GM23338 (cell line): ENCODE measurements at regions not wholly inside any gene's neighbourhood (a gene's known extent, or its start where the extent isn't known, plus 50 kb on each side); places are given as distances from the start of the nearest gene placed in this dataset.

ENCODE experiments used
- ATAC-seq: fragments of 200-7000 bp; cut with Tn5 transposase; 3 replicates; pipeline ENCODE4 v1.9.1; 2020
- DNase-seq: peaks from one replicate; pipeline ENCODE4 v3.0.0-alpha.2; 2015; ENCODE audit warnings: low spot score
- H2AFZ ChIP-seq: fragments of 200-600 bp; sonication (generic); 2 replicates; pipeline ENCODE4 v1.8.0; 2016; ENCODE audit warnings: antibody characterized with exemption, mild to moderate bottlenecking, moderate library complexity
- H3F3A ChIP-seq: fragments of 200-600 bp; sonication (generic); replicated peaks from 2 replicates; pipeline ENCODE4 v1.8.0; 2017; ENCODE audit warnings: antibody characterized with exemption, mixed run types, low read depth
- H3K27ac ChIP-seq: fragments of 200-600 bp; sonication (generic); 2 replicates; pipeline ENCODE4 v1.6.1; 2016; ENCODE audit warnings: low read depth
- H3K27me3 ChIP-seq: fragments of 200-600 bp; sonication (generic); 2 replicates; pipeline ENCODE4 v1.8.0; 2016; ENCODE audit warnings: mild to moderate bottlenecking, mixed run types, moderate library complexity; ENCODE audit not compliant: insufficient read depth
- H3K36me3 ChIP-seq: fragments of 200-600 bp; sonication (generic); 2 replicates; pipeline ENCODE4 v1.8.0; 2016; ENCODE audit warnings: mild to moderate bottlenecking; ENCODE audit not compliant: insufficient read depth
- H3K4me1 ChIP-seq: fragments of 200-600 bp; sonication (generic); 2 replicates; pipeline ENCODE4 v1.8.0; 2016; ENCODE audit warnings: mild to moderate bottlenecking, moderate library complexity; ENCODE audit not compliant: insufficient read depth
- H3K4me2 ChIP-seq: fragments of 200-600 bp; sonication (generic); 2 replicates; pipeline ENCODE4 v1.7.1; 2017; ENCODE audit warnings: mixed run types
- H3K4me3 ChIP-seq: fragments of 200-600 bp; sonication (generic); 2 replicates; pipeline ENCODE4 v1.6.1; 2016; ENCODE audit warnings: mixed run types
- H3K79me2 ChIP-seq: fragments of 200-600 bp; sonication (generic); replicated peaks from 2 replicates; pipeline ENCODE4 v1.8.0; 2017; ENCODE audit warnings: mild to moderate bottlenecking; ENCODE audit not compliant: insufficient read depth
- H3K9me2 ChIP-seq: fragments of 200-600 bp; sonication (generic); 2 replicates; pipeline ENCODE4 v1.8.0; 2017; ENCODE audit not compliant: insufficient read depth
- H4K20me1 ChIP-seq: fragments of 200-600 bp; sonication (generic); replicated peaks from 2 replicates; pipeline ENCODE4 v1.8.0; 2017; ENCODE audit warnings: mild to moderate bottlenecking; ENCODE audit not compliant: insufficient read depth
- H3K27ac Mint-ChIP-seq: 2 replicates; pipeline ENCODE4 v1.8.0; 2020; ENCODE audit warnings: inconsistent platforms, mild to moderate bottlenecking, moderate library complexity, mixed read lengths
- H3K27me3 Mint-ChIP-seq: 3 replicates; pipeline ENCODE4 v1.8.0; 2022; ENCODE audit warnings: low read depth, mild to moderate bottlenecking, moderate library complexity, mixed read lengths, inconsistent platforms; ENCODE audit not compliant: insufficient read depth, poor library complexity
- H3K36me3 Mint-ChIP-seq: 3 replicates; pipeline ENCODE4 v1.8.0; 2021; ENCODE audit warnings: low read depth, mild to moderate bottlenecking, inconsistent platforms, moderate library complexity, mixed read lengths
- H3K4me1 Mint-ChIP-seq: 3 replicates; pipeline ENCODE4 v1.8.0; 2020; ENCODE audit warnings: mild to moderate bottlenecking, inconsistent platforms, mixed read lengths
- H3K4me3 Mint-ChIP-seq: 3 replicates; pipeline ENCODE4 v1.8.0; 2021; ENCODE audit warnings: moderate library complexity, mild to moderate bottlenecking, inconsistent platforms, mixed read lengths
- H3K9me3 Mint-ChIP-seq: 3 replicates; pipeline ENCODE4 v1.8.0; 2020; ENCODE audit warnings: moderate library complexity, mild to moderate bottlenecking, inconsistent platforms, mixed read lengths
- CREB1 ChIP-seq: fragments of 250-450 bp; sonication (Bioruptor Pico); IDR thresholded peaks from 2 replicates; pipeline ENCODE4 v1.5.0; 2020; ENCODE audit warnings: low read depth, mild to moderate bottlenecking, moderate library complexity
- EZH2 ChIP-seq: fragments of 200-600 bp; sonication (generic); IDR thresholded peaks from one replicate; pipeline ENCODE4 v1.8.0; 2017; ENCODE audit warnings: antibody characterized with exemption, mild to moderate bottlenecking, low read depth; ENCODE audit not compliant: unreplicated experiment
- EZH2phosphoT487 ChIP-seq: fragments of 200-600 bp; sonication (generic); IDR thresholded peaks from one replicate; pipeline ENCODE4 v1.8.1; 2018; ENCODE audit warnings: antibody characterized with exemption; ENCODE audit not compliant: unreplicated experiment
- JUNB ChIP-seq: IDR thresholded peaks from one replicate; pipeline ENCODE4 v1.6.1; 2016; ENCODE audit warnings: antibody characterized with exemption; ENCODE audit not compliant: unreplicated experiment
- NANOG ChIP-seq: IDR thresholded peaks from 2 replicates; pipeline ENCODE4 v1.6.1; 2016; ENCODE audit warnings: antibody characterized with exemption, borderline replicate concordance
- POLR2AphosphoS5 ChIP-seq: IDR thresholded peaks from 2 replicates; pipeline ENCODE4 v1.6.1; 2016; ENCODE audit warnings: antibody characterized with exemption, low read depth
- STAT1 ChIP-seq: IDR thresholded peaks from one replicate; pipeline ENCODE4 v1.6.1; 2016; ENCODE audit warnings: antibody characterized with exemption; ENCODE audit not compliant: unreplicated experiment
- ZNF114 ChIP-seq: fragments of 250-450 bp; sonication (Bioruptor Pico); IDR thresholded peaks from 2 replicates; pipeline ENCODE4 v1.5.0; 2020; ENCODE audit warnings: mild to moderate bottlenecking, moderate library complexity
- ZNF331 ChIP-seq: fragments of 250-450 bp; sonication (Bioruptor Pico); IDR thresholded peaks from 2 replicates; pipeline ENCODE4 v1.5.0; 2020; ENCODE audit warnings: low read depth, mild to moderate bottlenecking, moderate library complexity
- TF ChIP-seq, protein P1 (sequence below), 2 experiments: fragments of 200-600 bp in 1 of 2; sonication (generic) in 1 of 2; conservative IDR thresholded peaks; 2 replicates each; pipeline versions ENCODE4 v1.5.1 to v1.6.1; 2016 to 2017; ENCODE audit warnings: antibody characterized with exemption in 2 of 2, low read depth in 2 of 2, mild to moderate bottlenecking in 2 of 2, moderate library complexity in 1 of 2
- TF ChIP-seq, protein P2 (sequence below): IDR thresholded peaks from 2 replicates; pipeline ENCODE4 v1.6.1; 2016; ENCODE audit warnings: antibody characterized with exemption
- TF ChIP-seq, protein P3 (sequence below): fragments of 250-450 bp; sonication (Bioruptor Pico); IDR thresholded peaks from 2 replicates; pipeline ENCODE4 v1.5.0; 2020; ENCODE audit warnings: mild to moderate bottlenecking, moderate library complexity
- TF ChIP-seq, protein P4 (sequence below): IDR thresholded peaks from one replicate; pipeline ENCODE4 v1.6.1; 2018; ENCODE audit warnings: antibody characterized with exemption; ENCODE audit not compliant: unreplicated experiment

DNA sequence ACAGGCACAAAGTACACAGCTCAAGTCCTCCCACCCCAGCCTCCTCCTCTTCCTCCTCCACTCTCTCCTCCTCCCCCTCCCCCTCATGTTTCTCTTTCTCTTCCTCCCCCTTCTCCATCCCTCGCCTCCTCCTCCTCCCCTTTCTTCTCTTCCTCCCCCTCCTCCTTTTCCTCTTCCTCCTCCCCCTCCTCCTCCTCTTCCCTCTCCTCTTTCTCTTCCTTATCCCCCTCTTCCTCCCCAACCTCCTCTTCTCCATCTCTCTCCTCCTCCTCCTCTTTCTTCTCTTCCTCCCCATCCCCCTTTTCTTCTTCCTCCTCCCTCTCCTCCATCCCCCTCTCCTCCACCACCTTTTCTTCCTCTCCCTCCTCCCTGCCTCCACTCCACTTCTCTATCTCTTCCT, 276.3 kb upstream of the TSHZ3 start:
- H2AFZ ChIP-seq, result no peak overlapping the region
- Mint-ChIP-seq H3K36me3 (no peaks in the 10 kb centered on the region), H3K4me3 (no peak overlapping the region), H3K27me3 (peaks cover 2% of the 10 kb centered on the region), H3K9me3 (peaks cover 5% of the 10 kb centered on the region; the same call in 2 of the 3 replicates), H3K27ac (no peak overlapping the region), H3K4me1 (peaks cover 20% of the 10 kb centered on the region)
- no peaks in the 10 kb centered on the region for H4K20me1 ChIP-seq
- ATAC-seq (no peak), DNase-seq (no peak)
- H3K4me1 ChIP-seq, result peaks cover 4% of the 10 kb centered on the region
- no peak overlapping the region for H3K4me2 ChIP-seq
- no peaks in the 10 kb centered on the region for H3F3A ChIP-seq
- H3K27me3 ChIP-seq, result no peaks in the 10 kb centered on the region
- no peaks in the 10 kb centered on the region for H3K36me3 ChIP-seq
- H3K4me3 ChIP-seq, result no peak overlapping the region
- peaks cover 11% of the 10 kb centered on the region; the same call in 1 of the 2 replicates for H3K9me2 ChIP-seq
- TF ChIP-seq POLR2AphosphoS5, result no peak
- no peak for TF ChIP-seq ZNF331 (CRISPR knock-in tag)
- no peak for TF ChIP-seq NANOG
- no peak for TF ChIP-seq ZNF114 (CRISPR knock-in tag)
- TF ChIP-seq, protein P1, sequence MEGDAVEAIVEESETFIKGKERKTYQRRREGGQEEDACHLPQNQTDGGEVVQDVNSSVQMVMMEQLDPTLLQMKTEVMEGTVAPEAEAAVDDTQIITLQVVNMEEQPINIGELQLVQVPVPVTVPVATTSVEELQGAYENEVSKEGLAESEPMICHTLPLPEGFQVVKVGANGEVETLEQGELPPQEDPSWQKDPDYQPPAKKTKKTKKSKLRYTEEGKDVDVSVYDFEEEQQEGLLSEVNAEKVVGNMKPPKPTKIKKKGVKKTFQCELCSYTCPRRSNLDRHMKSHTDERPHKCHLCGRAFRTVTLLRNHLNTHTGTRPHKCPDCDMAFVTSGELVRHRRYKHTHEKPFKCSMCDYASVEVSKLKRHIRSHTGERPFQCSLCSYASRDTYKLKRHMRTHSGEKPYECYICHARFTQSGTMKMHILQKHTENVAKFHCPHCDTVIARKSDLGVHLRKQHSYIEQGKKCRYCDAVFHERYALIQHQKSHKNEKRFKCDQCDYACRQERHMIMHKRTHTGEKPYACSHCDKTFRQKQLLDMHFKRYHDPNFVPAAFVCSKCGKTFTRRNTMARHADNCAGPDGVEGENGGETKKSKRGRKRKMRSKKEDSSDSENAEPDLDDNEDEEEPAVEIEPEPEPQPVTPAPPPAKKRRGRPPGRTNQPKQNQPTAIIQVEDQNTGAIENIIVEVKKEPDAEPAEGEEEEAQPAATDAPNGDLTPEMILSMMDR (conservative IDR thresholded peaks at IDR 0.05; ENCODE audit: low read depth in 2 of 2), result no peak
- TF ChIP-seq, protein P2, sequence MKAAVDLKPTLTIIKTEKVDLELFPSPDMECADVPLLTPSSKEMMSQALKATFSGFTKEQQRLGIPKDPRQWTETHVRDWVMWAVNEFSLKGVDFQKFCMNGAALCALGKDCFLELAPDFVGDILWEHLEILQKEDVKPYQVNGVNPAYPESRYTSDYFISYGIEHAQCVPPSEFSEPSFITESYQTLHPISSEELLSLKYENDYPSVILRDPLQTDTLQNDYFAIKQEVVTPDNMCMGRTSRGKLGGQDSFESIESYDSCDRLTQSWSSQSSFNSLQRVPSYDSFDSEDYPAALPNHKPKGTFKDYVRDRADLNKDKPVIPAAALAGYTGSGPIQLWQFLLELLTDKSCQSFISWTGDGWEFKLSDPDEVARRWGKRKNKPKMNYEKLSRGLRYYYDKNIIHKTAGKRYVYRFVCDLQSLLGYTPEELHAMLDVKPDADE, result no peak
- no peak for TF ChIP-seq EZH2
- TF ChIP-seq EZH2phosphoT487, result no peak
- TF ChIP-seq, protein P3, sequence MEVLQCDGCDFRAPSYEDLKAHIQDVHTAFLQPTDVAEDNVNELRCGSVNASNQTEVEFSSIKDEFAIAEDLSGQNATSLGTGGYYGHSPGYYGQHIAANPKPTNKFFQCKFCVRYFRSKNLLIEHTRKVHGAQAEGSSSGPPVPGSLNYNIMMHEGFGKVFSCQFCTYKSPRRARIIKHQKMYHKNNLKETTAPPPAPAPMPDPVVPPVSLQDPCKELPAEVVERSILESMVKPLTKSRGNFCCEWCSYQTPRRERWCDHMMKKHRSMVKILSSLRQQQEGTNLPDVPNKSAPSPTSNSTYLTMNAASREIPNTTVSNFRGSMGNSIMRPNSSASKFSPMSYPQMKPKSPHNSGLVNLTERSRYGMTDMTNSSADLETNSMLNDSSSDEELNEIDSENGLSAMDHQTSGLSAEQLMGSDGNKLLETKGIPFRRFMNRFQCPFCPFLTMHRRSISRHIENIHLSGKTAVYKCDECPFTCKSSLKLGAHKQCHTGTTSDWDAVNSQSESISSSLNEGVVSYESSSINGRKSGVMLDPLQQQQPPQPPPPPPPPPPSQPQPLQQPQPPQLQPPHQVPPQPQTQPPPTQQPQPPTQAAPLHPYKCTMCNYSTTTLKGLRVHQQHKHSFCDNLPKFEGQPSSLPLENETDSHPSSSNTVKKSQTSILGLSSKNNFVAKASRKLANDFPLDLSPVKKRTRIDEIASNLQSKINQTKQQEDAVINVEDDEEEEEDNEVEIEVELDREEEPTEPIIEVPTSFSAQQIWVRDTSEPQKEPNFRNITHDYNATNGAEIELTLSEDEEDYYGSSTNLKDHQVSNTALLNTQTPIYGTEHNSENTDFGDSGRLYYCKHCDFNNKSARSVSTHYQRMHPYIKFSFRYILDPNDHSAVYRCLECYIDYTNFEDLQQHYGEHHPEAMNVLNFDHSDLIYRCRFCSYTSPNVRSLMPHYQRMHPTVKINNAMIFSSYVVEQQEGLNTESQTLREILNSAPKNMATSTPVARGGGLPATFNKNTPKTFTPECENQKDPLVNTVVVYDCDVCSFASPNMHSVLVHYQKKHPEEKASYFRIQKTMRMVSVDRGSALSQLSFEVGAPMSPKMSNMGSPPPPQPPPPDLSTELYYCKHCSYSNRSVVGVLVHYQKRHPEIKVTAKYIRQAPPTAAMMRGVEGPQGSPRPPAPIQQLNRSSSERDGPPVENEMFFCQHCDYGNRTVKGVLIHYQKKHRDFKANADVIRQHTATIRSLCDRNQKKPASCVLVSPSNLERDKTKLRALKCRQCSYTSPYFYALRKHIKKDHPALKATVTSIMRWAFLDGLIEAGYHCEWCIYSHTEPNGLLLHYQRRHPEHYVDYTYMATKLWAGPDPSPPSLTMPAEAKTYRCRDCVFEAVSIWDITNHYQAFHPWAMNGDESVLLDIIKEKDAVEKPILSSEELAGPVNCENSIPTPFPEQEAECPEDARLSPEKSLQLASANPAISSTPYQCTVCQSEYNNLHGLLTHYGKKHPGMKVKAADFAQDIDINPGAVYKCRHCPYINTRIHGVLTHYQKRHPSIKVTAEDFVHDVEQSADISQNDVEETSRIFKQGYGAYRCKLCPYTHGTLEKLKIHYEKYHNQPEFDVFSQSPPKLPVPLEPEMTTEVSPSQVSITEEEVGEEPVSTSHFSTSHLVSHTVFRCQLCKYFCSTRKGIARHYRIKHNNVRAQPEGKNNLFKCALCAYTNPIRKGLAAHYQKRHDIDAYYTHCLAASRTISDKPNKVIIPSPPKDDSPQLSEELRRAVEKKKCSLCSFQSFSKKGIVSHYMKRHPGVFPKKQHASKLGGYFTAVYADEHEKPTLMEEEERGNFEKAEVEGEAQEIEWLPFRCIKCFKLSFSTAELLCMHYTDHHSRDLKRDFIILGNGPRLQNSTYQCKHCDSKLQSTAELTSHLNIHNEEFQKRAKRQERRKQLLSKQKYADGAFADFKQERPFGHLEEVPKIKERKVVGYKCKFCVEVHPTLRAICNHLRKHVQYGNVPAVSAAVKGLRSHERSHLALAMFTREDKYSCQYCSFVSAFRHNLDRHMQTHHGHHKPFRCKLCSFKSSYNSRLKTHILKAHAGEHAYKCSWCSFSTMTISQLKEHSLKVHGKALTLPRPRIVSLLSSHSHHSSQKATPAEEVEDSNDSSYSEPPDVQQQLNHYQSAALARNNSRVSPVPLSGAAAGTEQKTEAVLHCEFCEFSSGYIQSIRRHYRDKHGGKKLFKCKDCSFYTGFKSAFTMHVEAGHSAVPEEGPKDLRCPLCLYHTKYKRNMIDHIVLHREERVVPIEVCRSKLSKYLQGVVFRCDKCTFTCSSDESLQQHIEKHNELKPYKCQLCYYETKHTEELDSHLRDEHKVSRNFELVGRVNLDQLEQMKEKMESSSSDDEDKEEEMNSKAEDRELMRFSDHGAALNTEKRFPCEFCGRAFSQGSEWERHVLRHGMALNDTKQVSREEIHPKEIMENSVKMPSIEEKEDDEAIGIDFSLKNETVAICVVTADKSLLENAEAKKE (CRISPR knock-in tag), result no peak
- TF ChIP-seq JUNB, result no peak
- TF ChIP-seq, protein P4, sequence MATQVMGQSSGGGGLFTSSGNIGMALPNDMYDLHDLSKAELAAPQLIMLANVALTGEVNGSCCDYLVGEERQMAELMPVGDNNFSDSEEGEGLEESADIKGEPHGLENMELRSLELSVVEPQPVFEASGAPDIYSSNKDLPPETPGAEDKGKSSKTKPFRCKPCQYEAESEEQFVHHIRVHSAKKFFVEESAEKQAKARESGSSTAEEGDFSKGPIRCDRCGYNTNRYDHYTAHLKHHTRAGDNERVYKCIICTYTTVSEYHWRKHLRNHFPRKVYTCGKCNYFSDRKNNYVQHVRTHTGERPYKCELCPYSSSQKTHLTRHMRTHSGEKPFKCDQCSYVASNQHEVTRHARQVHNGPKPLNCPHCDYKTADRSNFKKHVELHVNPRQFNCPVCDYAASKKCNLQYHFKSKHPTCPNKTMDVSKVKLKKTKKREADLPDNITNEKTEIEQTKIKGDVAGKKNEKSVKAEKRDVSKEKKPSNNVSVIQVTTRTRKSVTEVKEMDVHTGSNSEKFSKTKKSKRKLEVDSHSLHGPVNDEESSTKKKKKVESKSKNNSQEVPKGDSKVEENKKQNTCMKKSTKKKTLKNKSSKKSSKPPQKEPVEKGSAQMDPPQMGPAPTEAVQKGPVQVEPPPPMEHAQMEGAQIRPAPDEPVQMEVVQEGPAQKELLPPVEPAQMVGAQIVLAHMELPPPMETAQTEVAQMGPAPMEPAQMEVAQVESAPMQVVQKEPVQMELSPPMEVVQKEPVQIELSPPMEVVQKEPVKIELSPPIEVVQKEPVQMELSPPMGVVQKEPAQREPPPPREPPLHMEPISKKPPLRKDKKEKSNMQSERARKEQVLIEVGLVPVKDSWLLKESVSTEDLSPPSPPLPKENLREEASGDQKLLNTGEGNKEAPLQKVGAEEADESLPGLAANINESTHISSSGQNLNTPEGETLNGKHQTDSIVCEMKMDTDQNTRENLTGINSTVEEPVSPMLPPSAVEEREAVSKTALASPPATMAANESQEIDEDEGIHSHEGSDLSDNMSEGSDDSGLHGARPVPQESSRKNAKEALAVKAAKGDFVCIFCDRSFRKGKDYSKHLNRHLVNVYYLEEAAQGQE, result no peak
- no peak for TF ChIP-seq STAT1
- TF ChIP-seq CREB1 (CRISPR knock-in tag), result no peak
- no peaks in the 10 kb centered on the region for H3K79me2 ChIP-seq
- no peak overlapping the region for H3K27ac ChIP-seq
